GM12878 (cell line): ENCODE measurements at regions not wholly inside any gene's neighbourhood (a gene's known extent, or its start where the extent isn't known, plus 50 kb on each side); places are given as distances from the start of the nearest gene placed in this dataset.

ENCODE experiments used
- POLR2AphosphoS5 ChIP-seq: IDR thresholded peaks from 2 replicates; pipeline ENCODE4 v1.6.1; 2011; ENCODE audit warnings: mild to moderate bottlenecking, low read length, inconsistent platforms
- RCOR1 ChIP-seq: conservative IDR thresholded peaks from 2 replicates; pipeline ENCODE4 v1.6.1; 2012; ENCODE audit warnings: low read depth, low read length, improper control_type of control experiment

DNA sequence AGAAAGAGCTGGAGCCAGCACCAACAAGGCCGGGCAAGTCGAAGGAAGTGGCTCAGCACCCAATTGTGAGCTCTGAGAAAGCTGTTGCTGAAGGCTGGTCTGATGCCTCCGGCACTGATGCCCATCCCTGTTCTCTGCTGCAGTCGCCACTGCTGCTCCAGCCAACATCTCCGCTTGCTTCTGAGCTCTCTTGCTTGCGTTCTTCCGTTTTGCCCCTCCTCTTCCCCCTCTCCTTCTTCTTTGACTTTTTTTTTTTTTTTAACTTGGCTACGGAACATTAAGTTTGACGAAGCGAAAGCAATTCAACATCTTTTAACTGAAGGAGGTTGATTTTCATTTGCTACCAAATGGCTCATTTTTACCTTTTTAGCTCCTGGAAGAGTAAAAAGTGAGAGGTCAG, 442.9 kb downstream of the MCTP2 start:
- TF ChIP-seq RCOR1 (no peak), POLR2AphosphoS5 (no peak)
